HG02588 (cell line): ENCODE measurements at regions not wholly inside any gene's neighbourhood (a gene's known extent, or its start where the extent isn't known, plus 50 kb on each side); places are given as distances from the start of the nearest gene placed in this dataset.

Source experiments
- ATAC-seq: cut with Tn5 transposase; IDR thresholded peaks from one replicate; pipeline ENCODE4 v1.9.1; 2021; ENCODE audit warnings: mild to moderate bottlenecking, moderate library complexity; ENCODE audit not compliant: unreplicated experiment

- ATAC-seq, result no peak
These were observed 378.6 kb downstream of the GADD45G start for GRCh38 chr9:89983411-89983810.

- no peak for ATAC-seq
These were observed 379.4 kb downstream of the GADD45G start for GRCh38 chr9:89984214-89984613.

GRCh38 chr9:89985068-89985467 lies 380.3 kb downstream of the GADD45G start:
- no peak for ATAC-seq

- ATAC-seq, result no peak
These were observed 381.4 kb downstream of the GADD45G start for GRCh38 chr9:89986190-89986589.

- no peak for ATAC-seq
These were observed 383.6 kb downstream of the GADD45G start for GRCh38 chr9:89988458-89988857.

- ATAC-seq, result no peak
These were observed 386.5 kb downstream of the GADD45G start for GRCh38 chr9:89991204-89991790.

GRCh38 chr9:89992326-89993198 lies 387.8 kb downstream of the GADD45G start:
- no peak for ATAC-seq

- ATAC-seq, result no peak
These were observed 389.1 kb downstream of the GADD45G start for GRCh38 chr9:89993678-89994630.

GRCh38 chr9:89994988-89995613 lies 390.3 kb downstream of the GADD45G start:
- ATAC-seq, result no peak

- no peak for ATAC-seq
These were observed 391.3 kb downstream of the GADD45G start for GRCh38 chr9:89996116-89996515.

- ATAC-seq, result no peak
These were observed 392.0 kb downstream of the GADD45G start for GRCh38 chr9:89996773-89997172.

- no peak for ATAC-seq
These were observed 393.8 kb downstream of the GADD45G start for GRCh38 chr9:89998633-89999032.

GRCh38 chr9:89999176-89999533 lies 394.3 kb downstream of the GADD45G start:
- no peak for ATAC-seq

- peak; percentile 90 for ATAC-seq
These were observed 394.9 kb downstream of the GADD45G start for GRCh38 chr9:89999534-90000370.

- no peak for ATAC-seq
These were observed 396.1 kb downstream of the GADD45G start for GRCh38 chr9:90000925-90001324.

GRCh38 chr9:90001747-90002146 lies 396.9 kb downstream of the GADD45G start:
- ATAC-seq, result no peak

- no peak for ATAC-seq
These were observed 397.8 kb downstream of the GADD45G start for GRCh38 chr9:90002397-90003271.

- ATAC-seq, result no peak
These were observed 400.6 kb downstream of the GADD45G start for GRCh38 chr9:90005388-90005787.
